ENCODE measurements at regions not wholly inside any gene's neighbourhood (a gene's known extent, or its start where the extent isn't known, plus 50 kb on each side); places are given as distances from the start of the nearest gene placed in this dataset.
"Not testable (repeated sequence)": the region's sequence is repeated elsewhere in the genome, so short reads cannot be mapped to it uniquely, and the experiment has no call there.

GRCh38 chr7:133157045-133157444, 75.2 kb upstream of the CHCHD3 start:
- TF ChIP-seq CTCF (IDR thresholded peaks at IDR 0.05), result no peak
- H3K27me3 ChIP-seq (ENCODE audit: control insufficient read depth, insufficient read depth, low read length), result no peaks in the 10 kb centered on the region

GRCh38 chr7:133164498-133164897, 82.6 kb upstream of the CHCHD3 start:
- H3K4me1 ChIP-seq, result no peaks in the 10 kb centered on the region
- no peaks in the 10 kb centered on the region for H3K79me2 ChIP-seq
- H2AFZ ChIP-seq, result no peak overlapping the region
- no peak for TF ChIP-seq CTCF (IDR thresholded peaks at IDR 0.05)
- H3K4me3 ChIP-seq (ENCODE audit: low read depth, low read length), result no peak overlapping the region
- H3K27ac ChIP-seq, result no peak overlapping the region
- H3K4me2 ChIP-seq (ENCODE audit: low read length), result no peak overlapping the region
- H3K9ac ChIP-seq, result no peak overlapping the region
- H3K9me3 ChIP-seq (ENCODE audit: control insufficient read depth, low read length), result no peaks in the 10 kb centered on the region
- H3K36me3 ChIP-seq (ENCODE audit: control insufficient read depth, insufficient read depth, low read length), result no peaks in the 10 kb centered on the region
- H3K27me3 ChIP-seq (ENCODE audit: control insufficient read depth, insufficient read depth, low read length), result no peaks in the 10 kb centered on the region

More at GRCh38 chr7:133157045-133157444, 75.2 kb upstream of the CHCHD3 start:
- Histone ChIP-seq H2AFZ (no peak overlapping the region), H3K4me2 (ENCODE audit: low read length) (no peak overlapping the region), H3K27ac (no peak overlapping the region), H3K79me2 (no peaks in the 10 kb centered on the region), H3K4me1 (no peaks in the 10 kb centered on the region), H3K4me3 (ENCODE audit: low read depth, low read length) (no peak overlapping the region), H3K9ac (no peak overlapping the region), H3K9me3 (ENCODE audit: control insufficient read depth, low read length) (no peaks in the 10 kb centered on the region), H3K36me3 (ENCODE audit: control insufficient read depth, insufficient read depth, low read length) (no peaks in the 10 kb centered on the region)

GRCh38 chr7:133165001-133165400, 83.1 kb upstream of the CHCHD3 start:
- H3K4me1 ChIP-seq, result no peaks in the 10 kb centered on the region
- H2AFZ ChIP-seq, result no peak overlapping the region
- H3K79me2 ChIP-seq, result no peaks in the 10 kb centered on the region
- H3K27me3 ChIP-seq (ENCODE audit: control insufficient read depth, insufficient read depth, low read length), result no peaks in the 10 kb centered on the region
- no peak overlapping the region for H3K4me3 ChIP-seq (ENCODE audit: low read depth, low read length)
- TF ChIP-seq CTCF (IDR thresholded peaks at IDR 0.05), result no peak
- H3K27ac ChIP-seq, result no peak overlapping the region
- H3K9me3 ChIP-seq (ENCODE audit: control insufficient read depth, low read length), result no peaks in the 10 kb centered on the region
- no peak overlapping the region for H3K9ac ChIP-seq
- no peaks in the 10 kb centered on the region for H3K36me3 ChIP-seq (ENCODE audit: control insufficient read depth, insufficient read depth, low read length)
- no peak overlapping the region for H3K4me2 ChIP-seq (ENCODE audit: low read length)

- no peak overlapping the region for H2AFZ ChIP-seq
- no peak overlapping the region for H3K9ac ChIP-seq
- H3K4me2 ChIP-seq (ENCODE audit: low read length), result no peak overlapping the region
- no peaks in the 10 kb centered on the region for H3K4me1 ChIP-seq
- H3K36me3 ChIP-seq (ENCODE audit: control insufficient read depth, insufficient read depth, low read length), result no peaks in the 10 kb centered on the region
- no peaks in the 10 kb centered on the region for H3K9me3 ChIP-seq (ENCODE audit: control insufficient read depth, low read length)
- H3K79me2 ChIP-seq, result no peaks in the 10 kb centered on the region
- H3K27me3 ChIP-seq (ENCODE audit: control insufficient read depth, insufficient read depth, low read length), result no peaks in the 10 kb centered on the region
- no peak overlapping the region for H3K27ac ChIP-seq
- TF ChIP-seq CTCF (IDR thresholded peaks at IDR 0.05), result no peak
- no peak overlapping the region for H3K4me3 ChIP-seq (ENCODE audit: low read depth, low read length)
Measured at GRCh38 chr7:133165529-133165928, 83.6 kb upstream of the CHCHD3 start.

GRCh38 chr7:133167300-133167699, 85.4 kb upstream of the CHCHD3 start:
- Histone ChIP-seq H3K27ac (no peak overlapping the region), H3K9ac (no peak overlapping the region), H3K4me2 (ENCODE audit: low read length) (no peak overlapping the region), H3K79me2 (no peaks in the 10 kb centered on the region), H3K36me3 (ENCODE audit: control insufficient read depth, insufficient read depth, low read length) (no peaks in the 10 kb centered on the region), H2AFZ (no peak overlapping the region), H3K4me1 (no peaks in the 10 kb centered on the region), H3K9me3 (ENCODE audit: control insufficient read depth, low read length) (no peaks in the 10 kb centered on the region), H3K27me3 (ENCODE audit: control insufficient read depth, insufficient read depth, low read length) (no peaks in the 10 kb centered on the region), H3K4me3 (ENCODE audit: low read depth, low read length) (no peak overlapping the region)
- no peak for TF ChIP-seq CTCF (IDR thresholded peaks at IDR 0.05)

- not testable (repeated sequence) for H3K9me3 ChIP-seq (ENCODE audit: control insufficient read depth, low read length); H3K36me3 ChIP-seq (ENCODE audit: control insufficient read depth, insufficient read depth, low read length); H3K4me3 ChIP-seq (ENCODE audit: low read depth, low read length)
Measured at GRCh38 chr7:133169167-133169822, 83.6 kb upstream of the EXOC4 start.

GRCh38 chr7:133177476-133177875, 75.4 kb upstream of the EXOC4 start:
- not testable (repeated sequence) for H3K9me3 ChIP-seq (ENCODE audit: control insufficient read depth, low read length); H3K36me3 ChIP-seq (ENCODE audit: control insufficient read depth, insufficient read depth, low read length); H3K27me3 ChIP-seq (ENCODE audit: control insufficient read depth, insufficient read depth, low read length); H2AFZ ChIP-seq; H3K4me1 ChIP-seq; H3K27ac ChIP-seq; H3K79me2 ChIP-seq; H3K9ac ChIP-seq; H3K4me2 ChIP-seq (ENCODE audit: low read length); H3K4me3 ChIP-seq (ENCODE audit: low read depth, low read length)

More at GRCh38 chr7:133169167-133169822, 83.6 kb upstream of the EXOC4 start:
- H3K4me1 ChIP-seq; H3K79me2 ChIP-seq; H3K27me3 ChIP-seq (ENCODE audit: control insufficient read depth, insufficient read depth, low read length); H3K9ac ChIP-seq; H3K4me2 ChIP-seq (ENCODE audit: low read length); H2AFZ ChIP-seq; H3K27ac ChIP-seq: not testable (repeated sequence)

All from parathyroid adenoma (tissue), 2 donors.